Panc1 (cell line): ENCODE measurements at regions not wholly inside any gene's neighbourhood (a gene's known extent, or its start where the extent isn't known, plus 50 kb on each side); places are given as distances from the start of the nearest gene placed in this dataset.

Experiments used
- CTCF ChIP-seq: fragments of 450-650 bp; IDR thresholded peaks from 2 replicates; pipeline ENCODE4 v1.5.1; 2017; ENCODE audit warnings: mild to moderate bottlenecking
- POLR2AphosphoS5 ChIP-seq: IDR thresholded peaks from 2 replicates; pipeline ENCODE4 v1.6.1; 2012; ENCODE audit warnings: mild to moderate bottlenecking, low read depth, low read length, moderate library complexity
- REST ChIP-seq, 2 experiments: IDR thresholded peaks; 2 replicates each; pipeline ENCODE4 v1.6.1; 2011 to 2012; ENCODE audit warnings: low read depth in 2 of 2, control low read depth in 1 of 2, low read length in 1 of 2, mild to moderate bottlenecking in 1 of 2, moderate library complexity in 1 of 2; ENCODE audit not compliant: insufficient read depth in 1 of 2
- SIN3A ChIP-seq: IDR thresholded peaks from 2 replicates; pipeline ENCODE4 v1.6.1; 2012; ENCODE audit warnings: low read depth, mild to moderate bottlenecking, low read length, moderate library complexity, borderline replicate concordance; ENCODE audit not compliant: insufficient read depth
- TCF7L2 ChIP-seq: IDR thresholded peaks from 2 replicates; pipeline ENCODE4 v1.6.1; 2011; ENCODE audit warnings: mild to moderate bottlenecking, low read depth, low read length, inconsistent platforms

- TF ChIP-seq CTCF (no peak), SIN3A (no peak), POLR2AphosphoS5 (no peak), TCF7L2 (no peak), REST (IDR thresholded peaks at IDR 0.05; ENCODE audit: insufficient read depth in 1 of 2, low read depth in 2 of 2, low read length in 1 of 2) (no peak)
Measured at GRCh38 chr7:13593854-13594253, 395.6 kb downstream of the ETV1 start.
